K562 (cell line): ENCODE measurements at regions not wholly inside any gene's neighbourhood (a gene's known extent, or its start where the extent isn't known, plus 50 kb on each side); places are given as distances from the start of the nearest gene placed in this dataset.
A peak's percentile ranks its signal among the peaks of the same experiment; 100 is the strongest.

ENCODE experiments used
- CEBPZ ChIP-seq: fragments of 150-350 bp; IDR thresholded peaks from 2 replicates; pipeline ENCODE4 v1.6.1; 2014; ENCODE audit warnings: low read depth, mild to moderate bottlenecking, low read length, borderline replicate concordance
- CREB5 ChIP-seq: fragments of 250-450 bp; sonication (Bioruptor Pico); IDR thresholded peaks from 2 replicates; pipeline ENCODE4 v1.5.0; 2020; ENCODE audit warnings: mild to moderate bottlenecking
- KLF16 ChIP-seq: IDR thresholded peaks from 2 replicates; pipeline ENCODE4 v1.6.1; 2016; ENCODE audit warnings: antibody characterized with exemption
- NCOA6 ChIP-seq: fragments of 450-650 bp; IDR thresholded peaks from 2 replicates; pipeline ENCODE4 v1.6.1; 2017; ENCODE audit warnings: mild to moderate bottlenecking
- POLR3G ChIP-seq: IDR thresholded peaks from 2 replicates; pipeline ENCODE4 v1.6.1; 2011; ENCODE audit not compliant: insufficient read length, insufficient replicate concordance; ENCODE audit errors: extremely low read depth
- STAT6 ChIP-seq: sonication (generic); formaldehyde crosslinking; IDR thresholded peaks from 2 replicates; pipeline ENCODE4 v1.8.1; 2023; ENCODE audit warnings: mild to moderate bottlenecking, missing genetic modification reagents
- ZBED1 ChIP-seq: IDR thresholded peaks from 2 replicates; pipeline ENCODE4 v1.6.1; 2014
- ZFPM2 ChIP-seq: fragments of 250-450 bp; sonication (Bioruptor Pico); IDR thresholded peaks from 2 replicates; pipeline ENCODE4 v1.5.1; 2022; ENCODE audit warnings: mild to moderate bottlenecking
- ZNF217 ChIP-seq: sonication (generic); formaldehyde crosslinking; IDR thresholded peaks from 2 replicates; pipeline ENCODE4 v1.8.0; 2022; ENCODE audit warnings: mild to moderate bottlenecking, missing genetic modification reagents
- ZNF280B ChIP-seq: fragments of 250-450 bp; sonication (Bioruptor Pico); IDR thresholded peaks from 2 replicates; pipeline ENCODE4 v1.5.1; 2021; ENCODE audit warnings: mild to moderate bottlenecking
- ZNF609 ChIP-seq: sonication (generic); formaldehyde crosslinking; IDR thresholded peaks from 2 replicates; pipeline ENCODE4 v1.8.1; 2023; ENCODE audit warnings: missing genetic modification reagents, mild to moderate bottlenecking, borderline replicate concordance

- TF ChIP-seq STAT6 (CRISPR knock-in tag) = no peak
- TF ChIP-seq CREB5 = no peak
- TF ChIP-seq CEBPZ = no peak
- TF ChIP-seq KLF16 = 0 out of 2 replicates have a peak, but pooled peaks have one; percentile 33
- no peak for TF ChIP-seq NCOA6
- TF ChIP-seq ZNF609 (CRISPR knock-in tag) = no peak
- no peak for TF ChIP-seq POLR3G
- TF ChIP-seq ZNF217 (CRISPR knock-in tag) = no peak
- no peak for TF ChIP-seq ZBED1
- no peak for TF ChIP-seq ZNF280B (CRISPR knock-in tag)
- TF ChIP-seq ZFPM2 (CRISPR knock-in tag) = no peak
Measured at GRCh38 chr3:112734736-112735350, 93.9 kb upstream of the CCDC80 start (continued).
